ENCODE measurements at regions not wholly inside any gene's neighbourhood (a gene's known extent, or its start where the extent isn't known, plus 50 kb on each side); places are given as distances from the start of the nearest gene placed in this dataset.

- TF ChIP-seq ETV6 (conservative IDR thresholded peaks at IDR 0.05 in 1 of 2, IDR thresholded peaks at IDR 0.05 in 1 of 2; ENCODE audit: borderline replicate concordance in 1 of 2, low read depth in 1 of 2) (no peak), JUND (IDR thresholded peaks at IDR 0.05; ENCODE audit: low read depth, low read length) (no peak), CREB1 (IDR thresholded peaks at IDR 0.05; ENCODE audit: low read depth) (no peak), ZBTB40 (IDR thresholded peaks at IDR 0.05; ENCODE audit: borderline replicate concordance) (no peak)
These were observed 466.5 kb downstream of the FAM181B start for GRCh38 chr11:82267186-82267585.
